WERI-Rb-1 (cell line): ENCODE measurements at regions not wholly inside any gene's neighbourhood (a gene's known extent, or its start where the extent isn't known, plus 50 kb on each side); places are given as distances from the start of the nearest gene placed in this dataset.

Experiments used
- DNase-seq: peaks from one replicate; pipeline ENCODE4 v3.0.0-alpha.2; 2020
- H3K27ac ChIP-seq: fragments of 250-450 bp; sonication (Bioruptor Pico); 2 replicates; pipeline ENCODE4 v1.5.1; 2020; ENCODE audit warnings: mild to moderate bottlenecking, moderate library complexity
- H3K27me3 ChIP-seq: fragments of 250-450 bp; sonication (Bioruptor Pico); 2 replicates; pipeline ENCODE4 v1.5.1; 2021; ENCODE audit warnings: mild to moderate bottlenecking, low read depth, moderate library complexity; ENCODE audit not compliant: insufficient read depth, severe bottlenecking
- H3K36me3 ChIP-seq: fragments of 250-450 bp; sonication (Bioruptor Pico); 2 replicates; pipeline ENCODE4 v1.5.1; 2020; ENCODE audit warnings: mild to moderate bottlenecking, moderate library complexity
- H3K4me3 ChIP-seq: 2 replicates; pipeline ENCODE4 v1.5.1; 2011; ENCODE audit warnings: low read depth, mild to moderate bottlenecking, control low read depth, low read length
- H3K9me3 ChIP-seq: fragments of 250-450 bp; sonication (Bioruptor Pico); 2 replicates; pipeline ENCODE4 v1.5.1; 2021; ENCODE audit warnings: mild to moderate bottlenecking, moderate library complexity; ENCODE audit not compliant: severe bottlenecking
- TF ChIP-seq, protein P1 (sequence below): IDR thresholded peaks from 2 replicates; pipeline ENCODE4 v1.5.1; 2011; ENCODE audit warnings: low read depth, mild to moderate bottlenecking, control low read depth, inconsistent platforms, low read length

DNA sequence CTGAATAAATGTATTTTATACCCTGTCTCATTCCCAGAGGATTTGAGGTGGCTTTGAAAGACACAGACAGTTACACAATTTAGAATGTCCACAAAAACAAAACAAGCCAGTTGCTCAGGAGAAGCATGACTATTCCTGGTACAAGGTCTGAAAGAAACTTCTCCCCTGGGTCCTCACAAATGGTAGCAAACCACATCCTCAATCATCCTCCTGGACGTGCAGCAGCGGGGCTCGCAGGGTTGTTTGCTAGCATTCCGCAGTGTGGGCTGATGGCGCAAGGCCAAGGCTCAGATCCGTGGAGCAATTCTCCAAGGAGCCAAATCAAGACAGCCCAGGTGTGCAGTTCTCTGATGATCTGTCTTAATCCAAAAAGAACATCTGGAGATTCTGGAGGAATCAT, 210.3 kb downstream of the ACTL7B start:
- Histone ChIP-seq H3K27me3 (no peaks in the 10 kb centered on the region), H3K9me3 (no peaks in the 10 kb centered on the region), H3K27ac (no peak overlapping the region), H3K36me3 (peaks cover 6% of the 10 kb centered on the region; the same call in 1 of the 2 replicates), H3K4me3 (no peak overlapping the region)
- DNase-seq = no peak
- TF ChIP-seq, protein P1, sequence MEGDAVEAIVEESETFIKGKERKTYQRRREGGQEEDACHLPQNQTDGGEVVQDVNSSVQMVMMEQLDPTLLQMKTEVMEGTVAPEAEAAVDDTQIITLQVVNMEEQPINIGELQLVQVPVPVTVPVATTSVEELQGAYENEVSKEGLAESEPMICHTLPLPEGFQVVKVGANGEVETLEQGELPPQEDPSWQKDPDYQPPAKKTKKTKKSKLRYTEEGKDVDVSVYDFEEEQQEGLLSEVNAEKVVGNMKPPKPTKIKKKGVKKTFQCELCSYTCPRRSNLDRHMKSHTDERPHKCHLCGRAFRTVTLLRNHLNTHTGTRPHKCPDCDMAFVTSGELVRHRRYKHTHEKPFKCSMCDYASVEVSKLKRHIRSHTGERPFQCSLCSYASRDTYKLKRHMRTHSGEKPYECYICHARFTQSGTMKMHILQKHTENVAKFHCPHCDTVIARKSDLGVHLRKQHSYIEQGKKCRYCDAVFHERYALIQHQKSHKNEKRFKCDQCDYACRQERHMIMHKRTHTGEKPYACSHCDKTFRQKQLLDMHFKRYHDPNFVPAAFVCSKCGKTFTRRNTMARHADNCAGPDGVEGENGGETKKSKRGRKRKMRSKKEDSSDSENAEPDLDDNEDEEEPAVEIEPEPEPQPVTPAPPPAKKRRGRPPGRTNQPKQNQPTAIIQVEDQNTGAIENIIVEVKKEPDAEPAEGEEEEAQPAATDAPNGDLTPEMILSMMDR = no peak

DNA sequence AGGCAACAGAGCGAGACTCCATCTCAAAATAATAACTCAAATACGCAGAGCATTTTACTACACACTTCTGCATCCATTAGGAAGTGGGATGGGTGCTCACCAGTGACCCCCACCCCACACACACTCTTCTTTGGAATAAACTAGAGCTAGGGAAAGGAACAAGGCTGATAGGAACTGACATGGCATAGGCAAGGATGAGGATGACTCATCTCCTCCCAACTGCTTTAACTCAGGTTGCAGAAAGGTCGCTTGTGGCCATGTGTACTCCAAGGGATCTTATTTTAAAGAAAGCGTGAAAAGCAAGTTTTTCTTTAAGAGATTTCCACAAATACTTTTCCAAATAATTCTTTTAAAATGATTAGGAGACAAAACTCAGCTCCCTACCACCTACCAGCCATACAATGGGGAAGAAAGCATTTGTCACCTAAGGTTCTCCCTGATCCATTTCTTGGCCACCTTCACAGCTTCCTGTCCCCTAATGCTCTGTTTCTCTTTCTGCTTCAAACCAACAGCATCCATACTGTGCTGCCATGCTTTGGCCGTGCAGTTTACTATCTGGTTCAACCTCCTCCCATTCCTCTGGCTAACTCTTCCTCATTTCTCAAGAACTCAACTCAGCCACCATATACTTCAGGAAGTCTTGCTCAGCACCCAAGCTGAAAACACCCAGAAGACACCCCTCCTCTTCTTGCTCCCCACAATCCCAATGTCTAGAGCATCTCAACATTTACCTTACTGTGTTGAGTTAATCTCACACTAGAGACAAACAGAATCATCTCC, 211.9 kb downstream of the ACTL7B start:
- no peaks in the 10 kb centered on the region for H3K9me3 ChIP-seq
- H3K27me3 ChIP-seq = no peaks in the 10 kb centered on the region
- no peak overlapping the region for H3K27ac ChIP-seq
- peaks cover 6% of the 10 kb centered on the region; the same call in 1 of the 2 replicates for H3K36me3 ChIP-seq
- TF ChIP-seq, protein P1 = no peak
- no peak for DNase-seq
- no peak overlapping the region for H3K4me3 ChIP-seq

DNA sequence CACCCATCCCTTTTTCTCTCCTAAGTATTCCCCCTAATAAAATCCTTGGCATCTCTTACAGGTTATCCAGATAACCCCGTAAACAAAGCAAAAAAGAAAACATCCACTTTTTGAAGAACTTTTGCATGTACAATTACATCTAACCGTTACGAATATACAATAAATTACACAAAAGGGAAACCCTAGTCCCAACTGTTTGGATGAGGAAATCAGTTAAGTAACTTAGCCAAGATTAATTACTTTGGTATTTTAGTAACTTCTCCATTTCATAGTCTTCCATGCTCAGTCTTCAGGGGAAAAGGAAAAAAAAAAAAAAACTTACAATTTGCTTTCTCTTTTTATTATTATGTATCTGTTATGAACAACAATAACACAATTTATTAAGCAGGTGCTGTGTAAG, 212.9 kb downstream of the ACTL7B start:
- Histone ChIP-seq H3K27me3 (no peaks in the 10 kb centered on the region), H3K36me3 (peaks cover 6% of the 10 kb centered on the region; the same call in 1 of the 2 replicates), H3K9me3 (no peaks in the 10 kb centered on the region), H3K4me3 (no peak overlapping the region), H3K27ac (no peak overlapping the region)
- no peak for DNase-seq
- TF ChIP-seq, protein P1 = no peak

DNA sequence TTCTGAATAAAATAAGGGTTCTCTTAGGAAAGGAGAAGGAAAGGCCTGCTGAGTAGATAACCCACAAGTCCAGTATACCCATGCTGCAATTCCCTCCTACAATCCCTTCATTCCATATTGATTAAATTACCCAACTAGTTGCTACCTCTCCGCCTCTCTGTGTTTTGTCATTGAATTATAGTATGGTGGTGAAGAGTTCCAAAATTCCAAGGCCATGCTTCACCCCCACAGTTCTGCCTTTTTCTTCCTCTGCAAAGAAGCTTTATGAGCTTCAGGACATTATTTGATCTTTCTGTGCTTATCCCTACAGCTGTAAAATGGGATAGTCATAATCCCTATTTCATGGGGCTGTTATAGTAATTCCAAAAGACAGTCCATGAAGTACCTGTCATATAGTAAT, 215.6 kb downstream of the ACTL7B start:
- Histone ChIP-seq H3K27ac (no peak overlapping the region), H3K4me3 (no peak overlapping the region), H3K27me3 (no peaks in the 10 kb centered on the region), H3K9me3 (no peaks in the 10 kb centered on the region), H3K36me3 (no peaks in the 10 kb centered on the region)
- TF ChIP-seq, protein P1 = no peak
- DNase-seq = no peak

DNA sequence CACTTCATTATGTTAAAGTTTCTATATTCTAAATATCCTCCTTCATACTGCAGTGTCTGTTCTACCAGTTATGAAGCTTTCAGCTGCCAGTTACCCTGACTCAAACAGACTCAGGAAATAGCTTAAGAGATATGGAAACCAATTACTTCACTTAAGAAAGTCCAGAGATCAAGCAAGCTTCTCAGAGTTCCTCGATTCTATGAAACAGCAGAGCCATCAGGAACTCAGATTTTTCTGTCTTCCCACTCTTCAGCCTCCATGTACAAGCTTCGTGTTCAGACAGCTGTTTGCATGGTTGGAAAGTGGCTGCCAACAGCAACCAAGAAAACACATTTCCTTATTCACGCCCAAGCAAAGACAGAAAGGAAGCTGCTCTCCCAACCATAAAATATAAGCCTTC, 216.1 kb downstream of the ACTL7B start:
- no peak overlapping the region for H3K27ac ChIP-seq
- no peaks in the 10 kb centered on the region for H3K27me3 ChIP-seq
- TF ChIP-seq, protein P1 = no peak
- DNase-seq = no peak
- no peaks in the 10 kb centered on the region for H3K36me3 ChIP-seq
- no peak overlapping the region for H3K4me3 ChIP-seq
- no peaks in the 10 kb centered on the region for H3K9me3 ChIP-seq

DNA sequence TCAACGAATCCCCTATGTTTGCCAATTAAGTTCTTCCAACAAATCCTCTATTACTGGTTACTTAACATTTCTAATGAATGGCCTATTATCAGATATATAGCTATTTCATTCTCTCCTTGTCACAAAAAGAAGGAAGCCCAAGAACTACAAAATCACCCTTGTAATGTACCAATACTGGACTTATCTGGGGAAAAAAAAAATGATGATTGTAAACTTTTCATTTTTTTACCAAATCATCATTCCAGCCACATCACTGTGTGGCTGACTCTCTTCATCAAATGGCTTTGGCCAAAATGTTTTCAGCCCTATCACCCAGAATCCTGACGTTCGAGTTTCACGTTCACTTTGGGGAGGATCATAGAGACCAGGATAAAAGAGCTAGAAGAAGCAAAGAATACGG, 216.7 kb downstream of the ACTL7B start:
- H3K4me3 ChIP-seq = no peak overlapping the region
- no peaks in the 10 kb centered on the region for H3K36me3 ChIP-seq
- no peaks in the 10 kb centered on the region for H3K27me3 ChIP-seq
- no peak for DNase-seq
- H3K9me3 ChIP-seq = no peaks in the 10 kb centered on the region
- H3K27ac ChIP-seq = no peak overlapping the region
- TF ChIP-seq, protein P1 = no peak
